NCI-H146 (cell line): ENCODE measurements at regions not wholly inside any gene's neighbourhood (a gene's known extent, or its start where the extent isn't known, plus 50 kb on each side); places are given as distances from the start of the nearest gene placed in this dataset.
"Not testable (repeated sequence)": the region's sequence is repeated elsewhere in the genome, so short reads cannot be mapped to it uniquely, and the experiment has no call there.

Experiments
- DNase-seq: peaks from one replicate; lab custom pipeline; 2025; lab: John Stamatoyannopoulos, UW

DNA sequence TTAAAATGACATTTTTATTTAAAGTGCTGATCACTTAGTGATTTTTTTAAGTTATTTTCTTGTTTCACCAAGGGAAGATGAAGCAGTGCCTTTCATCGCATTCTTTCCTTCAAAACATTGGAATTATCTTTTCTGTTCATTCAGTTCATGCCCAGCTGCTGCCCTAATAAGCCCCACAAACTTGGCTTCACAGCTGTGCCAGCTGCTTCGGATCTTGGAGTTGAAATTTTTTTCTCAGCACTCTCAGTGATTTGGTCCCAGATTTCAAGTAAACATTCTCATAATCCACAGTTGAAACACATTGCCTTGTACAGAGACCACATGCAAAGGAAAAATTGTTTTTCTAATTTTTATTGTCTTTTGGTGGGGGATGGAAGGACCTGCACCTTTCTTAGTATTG lies 353.3 kb upstream of the LRP1B start:
- no peak for DNase-seq

DNA sequence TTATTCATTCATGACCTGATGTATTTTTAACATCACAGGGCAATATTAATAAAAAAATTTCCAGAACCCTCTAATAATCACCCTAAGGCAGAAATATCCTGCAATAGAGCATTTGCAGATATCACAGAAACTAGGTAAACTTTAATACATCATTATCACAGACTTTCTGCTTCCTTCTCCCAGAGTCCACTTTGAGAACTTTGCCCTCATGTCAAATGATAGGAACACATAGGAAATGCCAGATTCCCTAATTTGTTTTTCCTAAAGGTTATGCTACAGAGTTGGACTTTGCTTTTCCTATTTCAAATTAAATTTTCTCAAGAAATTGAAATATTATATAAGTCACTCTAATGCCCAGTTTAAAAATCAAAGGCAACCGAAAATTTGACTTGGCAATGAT lies 352.8 kb upstream of the LRP1B start:
- no peak for DNase-seq

- no peak for DNase-seq
These were observed 347.4 kb upstream of the LRP1B start for GRCh38 chr2:142478206-142478605.

DNA sequence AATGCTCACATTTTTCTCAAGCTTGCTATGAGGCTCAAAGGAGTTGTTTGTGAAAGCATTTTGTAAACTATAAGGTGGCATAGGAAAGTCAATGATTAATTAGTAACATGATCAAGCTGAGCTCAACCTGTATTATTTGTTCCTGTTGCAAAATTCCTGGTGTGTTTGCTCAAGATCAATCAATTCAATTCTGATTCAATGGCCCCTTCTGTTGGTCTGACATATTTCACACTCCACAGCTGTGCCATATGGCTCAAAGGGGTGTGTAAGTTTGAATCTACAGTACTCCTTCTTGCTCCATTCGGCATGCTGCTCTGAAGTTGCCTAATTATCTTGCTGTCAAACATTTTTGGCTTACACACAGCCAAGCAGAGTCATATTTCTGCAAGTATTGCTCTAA lies 341.6 kb upstream of the LRP1B start:
- DNase-seq = no peak

- no peak for DNase-seq
These were observed 336.5 kb upstream of the LRP1B start for GRCh38 chr2:142467321-142467720.

- no peak for DNase-seq
These were observed 332.2 kb upstream of the LRP1B start for GRCh38 chr2:142463047-142463446.

DNA sequence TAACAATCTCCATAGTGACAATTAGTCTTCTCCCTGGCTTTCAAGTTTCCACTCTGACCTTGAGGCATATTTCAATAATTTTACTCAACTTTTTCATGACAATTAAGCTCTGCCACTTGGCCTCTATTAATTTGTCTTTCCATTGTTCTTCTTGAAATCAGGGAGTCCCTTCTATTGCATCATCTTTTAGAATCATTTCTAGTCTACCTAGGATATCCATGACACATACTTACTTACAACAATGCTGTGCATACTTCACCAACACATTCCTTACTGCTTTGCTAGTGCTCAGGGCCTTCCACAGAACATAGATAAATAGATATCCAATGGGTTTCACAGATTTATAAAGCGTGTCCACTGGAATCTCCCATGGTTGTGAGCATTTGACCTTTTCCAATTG lies 331.5 kb upstream of the LRP1B start:
- DNase-seq = no peak

- no peak for DNase-seq
These were observed 314.8 kb upstream of the LRP1B start for GRCh38 chr2:142445551-142446072.

GRCh38 chr2:142445023-142445422 lies 314.2 kb upstream of the LRP1B start:
- no peak for DNase-seq

DNA sequence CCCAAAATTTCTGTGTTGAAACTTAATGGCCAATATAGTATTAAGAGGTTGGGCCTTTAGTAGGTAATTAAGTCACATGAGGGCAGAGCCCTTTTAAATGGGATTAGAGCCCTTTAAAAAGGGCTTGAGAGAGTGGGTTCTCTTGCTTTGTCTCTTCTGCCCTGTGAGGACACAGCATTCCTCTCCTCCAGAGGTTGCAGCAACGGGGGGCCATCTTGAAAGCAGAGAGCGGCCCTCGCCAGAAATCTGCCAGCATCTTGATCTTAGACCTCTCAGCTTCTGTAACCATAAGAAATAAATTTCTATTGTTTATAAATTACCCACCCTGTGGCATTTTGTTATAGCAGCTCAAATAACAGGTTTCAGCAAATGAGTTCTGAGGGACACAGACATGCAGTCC lies 305.0 kb upstream of the LRP1B start:
- DNase-seq = no peak

DNA sequence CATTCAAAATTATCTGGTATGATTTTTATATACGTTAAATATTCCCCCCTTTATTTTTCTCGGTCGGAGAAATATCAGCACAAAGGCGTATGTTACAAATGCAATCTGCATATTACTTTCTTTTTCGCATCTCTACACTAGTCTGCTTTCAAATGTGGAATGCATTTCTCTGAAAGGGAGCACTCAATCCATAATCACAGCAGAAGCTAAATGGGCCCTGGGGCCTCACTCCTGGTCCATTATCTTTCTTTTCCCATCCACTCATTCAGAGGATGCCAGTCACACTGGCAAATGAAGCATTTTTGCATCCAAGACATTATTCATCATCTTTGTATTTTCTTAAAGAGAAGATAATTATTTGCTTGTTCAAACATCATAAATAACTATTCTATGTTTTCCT lies 295.2 kb upstream of the LRP1B start:
- DNase-seq = no peak

DNA sequence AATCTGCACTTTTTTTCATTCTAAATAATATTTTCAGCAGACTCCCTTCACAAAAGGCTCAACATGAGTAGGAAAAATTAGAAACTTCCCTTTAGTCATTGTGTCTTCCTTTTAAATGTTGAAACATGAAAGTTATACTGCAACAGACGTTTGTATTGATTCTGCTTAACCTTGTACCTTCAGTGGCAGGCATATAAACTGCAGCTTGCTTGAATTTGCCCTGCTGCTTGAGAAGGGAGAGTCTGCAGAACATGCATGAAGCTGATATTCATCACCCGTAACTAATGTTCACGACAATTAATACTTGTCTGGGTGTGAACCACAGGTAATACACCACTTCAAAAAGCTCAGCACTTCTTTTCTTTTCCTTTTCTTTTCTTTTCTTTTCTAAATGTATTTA lies 294.7 kb upstream of the LRP1B start:
- DNase-seq = no peak

DNA sequence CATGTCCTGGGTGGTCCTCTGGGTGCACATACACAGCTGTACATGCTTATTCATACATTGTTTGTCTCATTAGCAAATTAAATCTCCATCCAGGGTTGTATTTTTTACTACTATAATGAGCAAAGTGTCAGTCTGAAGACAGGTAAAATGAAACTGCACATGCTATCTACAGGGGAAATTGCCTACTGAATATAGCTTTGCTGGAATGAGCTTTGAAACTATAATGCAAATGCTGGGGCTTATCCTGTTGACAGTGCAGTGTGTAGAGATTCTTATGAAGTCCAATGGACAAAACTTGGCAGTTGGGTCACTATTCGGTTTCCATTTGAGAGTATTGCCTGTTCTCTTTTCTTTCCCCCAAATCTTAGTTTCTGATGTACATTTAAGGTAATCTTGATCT lies 292.8 kb upstream of the LRP1B start:
- DNase-seq = no peak

GRCh38 chr2:142422769-142423168 lies 292.0 kb upstream of the LRP1B start:
- no peak for DNase-seq

GRCh38 chr2:142422041-142422440 lies 291.2 kb upstream of the LRP1B start:
- DNase-seq = no peak

DNA sequence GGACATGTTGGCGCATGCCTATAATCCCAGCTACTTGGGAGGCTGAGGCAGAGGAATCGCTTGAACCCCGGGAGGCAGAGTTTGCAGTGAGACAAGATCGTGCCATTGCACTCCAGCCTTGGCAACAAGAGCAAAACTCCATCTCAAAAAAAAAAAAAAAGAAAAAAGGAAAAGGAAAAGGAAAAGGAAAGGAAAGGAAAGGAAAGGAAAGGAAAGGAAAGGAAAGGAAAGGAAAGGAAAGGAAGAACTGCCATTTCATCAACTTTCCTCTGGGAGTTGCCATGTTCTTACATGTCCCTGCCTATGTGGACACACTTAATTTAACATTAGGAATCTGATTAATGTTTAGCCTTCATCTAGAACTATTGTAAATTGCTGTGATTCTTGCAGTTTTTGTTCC lies 287.9 kb upstream of the LRP1B start:
- not testable (repeated sequence) for DNase-seq

GRCh38 chr2:142416996-142417395 lies 286.2 kb upstream of the LRP1B start:
- DNase-seq = no peak

- no peak for DNase-seq
These were observed 284.6 kb upstream of the LRP1B start for GRCh38 chr2:142415461-142415860.

- no peak for DNase-seq
These were observed 267.4 kb upstream of the LRP1B start for GRCh38 chr2:142398212-142398611.

DNA sequence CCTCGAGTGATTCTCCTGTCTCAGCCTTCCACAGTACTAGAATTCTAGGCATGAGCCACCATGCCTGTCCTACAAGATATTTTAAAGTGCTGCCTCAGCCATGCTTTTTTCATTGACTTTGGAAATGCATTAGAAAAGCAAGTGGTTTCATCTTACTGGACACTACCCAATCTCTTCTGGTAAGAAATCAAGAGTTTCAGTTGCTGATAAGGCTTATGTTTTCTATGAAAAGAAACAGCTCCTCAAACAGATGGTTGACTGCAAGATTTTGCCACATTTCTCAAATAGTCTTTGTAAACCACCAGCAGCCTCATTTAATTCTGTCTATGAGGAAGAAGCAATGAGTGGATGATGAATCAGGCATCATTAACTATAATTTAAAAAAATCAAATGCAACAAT lies 264.5 kb upstream of the LRP1B start:
- DNase-seq = no peak

GRCh38 chr2:142380372-142380771 lies 249.6 kb upstream of the LRP1B start:
- no peak for DNase-seq

- DNase-seq = not testable (repeated sequence)
These were observed 231.3 kb upstream of the LRP1B start for GRCh38 chr2:142362069-142362468.

DNA sequence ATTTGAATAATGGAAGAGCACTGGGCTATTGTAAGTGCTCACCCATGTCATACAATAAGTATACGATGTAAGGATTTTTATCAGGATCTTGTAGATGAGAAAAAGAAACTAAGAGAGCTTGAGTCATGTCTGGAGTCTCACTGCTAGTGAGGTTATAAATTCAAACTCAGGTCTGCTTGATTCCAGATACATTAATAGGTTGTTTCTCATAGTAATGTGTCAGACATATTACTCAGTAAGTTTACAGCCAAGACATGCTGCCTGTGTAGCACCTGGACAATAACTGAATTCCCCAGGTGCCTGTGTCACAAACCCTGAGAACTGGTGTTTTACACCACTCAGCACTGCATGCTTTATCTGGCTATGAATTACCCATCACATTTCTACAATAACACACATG lies 216.9 kb upstream of the LRP1B start:
- no peak for DNase-seq

GRCh38 chr2:142339261-142339660 lies 208.4 kb upstream of the LRP1B start:
- DNase-seq = no peak

DNA sequence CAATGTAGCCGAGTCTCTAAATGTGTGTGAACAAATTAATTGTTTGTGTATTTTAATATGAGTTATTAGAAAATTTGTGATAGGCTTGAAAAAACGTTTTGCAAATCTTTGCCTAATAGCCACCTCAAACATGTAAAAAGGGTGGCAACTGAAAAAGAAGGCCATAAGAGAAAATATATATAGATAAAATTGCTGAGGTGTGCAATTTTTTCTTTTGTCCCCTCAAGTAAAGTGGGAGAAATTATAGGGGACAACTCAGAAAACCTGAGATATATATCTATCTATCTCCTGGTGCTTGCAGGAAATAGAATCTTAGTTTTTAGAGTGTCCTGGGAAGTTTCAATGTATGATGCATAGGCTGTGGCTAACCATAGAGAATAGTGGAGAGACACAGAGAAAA lies 201.4 kb upstream of the LRP1B start:
- no peak for DNase-seq
